Vagina (tissue), 2 donors: ENCODE measurements at regions not wholly inside any gene's neighbourhood (a gene's known extent, or its start where the extent isn't known, plus 50 kb on each side); places are given as distances from the start of the nearest gene placed in this dataset.

Experiments
- CTCF ChIP-seq, 3 experiments: fragments of 450-650 bp in 2 of 3; fragments of 200-600 bp in 1 of 3; sonication (generic) in 1 of 3; IDR thresholded peaks; one replicate each; pipeline ENCODE4 v1.5.1; 2017 to 2019; ENCODE audit warnings: antibody characterized with exemption in 3 of 3, mild to moderate bottlenecking in 2 of 3, moderate library complexity in 2 of 3
- POLR2AphosphoS5 ChIP-seq, 2 donors: sonication (generic); formaldehyde crosslinking; IDR thresholded peaks; one replicate each; pipeline ENCODE4 v1.9.0; 2017; ENCODE audit warnings: antibody characterized with exemption in 2 of 2, mild to moderate bottlenecking in 2 of 2, low read depth in 1 of 2; ENCODE audit not compliant: insufficient read depth in 1 of 2

DNA sequence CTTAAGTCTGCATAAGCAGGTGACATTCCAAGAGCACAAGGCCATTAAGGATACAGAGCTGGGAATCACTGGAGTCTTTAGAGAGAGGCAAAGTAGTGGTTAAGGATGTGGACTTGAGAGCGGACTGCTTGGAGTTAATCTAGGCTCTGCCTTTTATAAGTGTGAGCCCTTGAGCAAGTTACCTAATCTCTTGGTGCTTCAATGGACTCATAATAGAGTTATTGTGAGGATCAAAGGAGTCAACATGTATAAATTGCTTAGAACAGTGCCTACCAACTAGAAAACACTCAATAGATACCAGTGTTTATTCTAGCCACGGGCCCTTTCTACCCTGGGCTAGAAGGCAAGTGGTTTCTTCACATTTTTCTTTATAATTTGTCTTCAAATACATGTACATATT is 819.4 kb downstream of the NR2F1-AS1 start:
- TF ChIP-seq POLR2AphosphoS5 (IDR thresholded peaks at IDR 0.05; ENCODE audit: insufficient read depth in 1 of 2, low read depth in 1 of 2) (no peak), CTCF (IDR thresholded peaks at IDR 0.05) (no peak)
